SK-N-SH (cell line): ENCODE measurements at regions not wholly inside any gene's neighbourhood (a gene's known extent, or its start where the extent isn't known, plus 50 kb on each side); places are given as distances from the start of the nearest gene placed in this dataset.
"Not testable (repeated sequence)": the region's sequence is repeated elsewhere in the genome, so short reads cannot be mapped to it uniquely, and the experiment has no call there.

ENCODE experiments used
- CTCF ChIP-seq: fragments of 200-600 bp; sonication (generic); IDR thresholded peaks from 2 replicates; pipeline ENCODE4 v1.6.1; 2017; ENCODE audit warnings: antibody characterized with exemption, mild to moderate bottlenecking, moderate library complexity
- EP300 ChIP-seq, 2 experiments: IDR thresholded peaks; 2 replicates each; pipeline versions ENCODE4 v1.4.0 to v1.6.1; 2012; ENCODE audit warnings: borderline replicate concordance in 1 of 2, low read depth in 1 of 2, low read length in 1 of 2

GRCh38 chr16:15206439-15206838, 112.4 kb upstream of the RRN3 start:
- not testable (repeated sequence) for TF ChIP-seq CTCF; EP300 (IDR thresholded peaks at IDR 0.05; ENCODE audit: borderline replicate concordance in 1 of 2, low read depth in 1 of 2, low read length in 1 of 2)
